ENCODE measurements at regions not wholly inside any gene's neighbourhood (a gene's known extent, or its start where the extent isn't known, plus 50 kb on each side); places are given as distances from the start of the nearest gene placed in this dataset.

DNA sequence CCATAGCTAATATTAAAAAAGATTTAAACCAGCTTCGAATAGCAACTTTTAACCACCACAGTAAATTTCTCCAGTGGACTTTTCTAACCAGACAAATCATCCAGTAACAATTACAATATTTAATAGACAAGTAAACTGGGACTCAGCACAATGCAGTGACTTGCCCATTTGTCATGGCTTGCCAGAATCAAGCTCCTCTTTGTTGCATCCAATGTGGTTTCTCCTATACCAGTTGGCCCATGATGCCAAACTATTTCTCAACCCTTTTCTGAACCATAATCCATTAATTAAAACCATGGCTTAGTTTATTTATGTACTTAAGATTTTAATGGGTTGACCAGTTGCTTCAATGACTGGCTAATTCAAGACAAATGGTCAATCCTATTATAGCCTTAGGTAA is 64.4 kb downstream of the DIO2 start:
- TF ChIP-seq POLR2A (IDR thresholded peaks at IDR 0.05) (no peak), POLR2AphosphoS5 (IDR thresholded peaks at IDR 0.05) (no peak)
- H3K4me1 ChIP-seq: no peaks in the 10 kb centered on the region
- intact Hi-C loops (cut with DNase I): no loop called here
- 60 to 75% methylated on average over 1 of the region's 1 CpG for WGBS, 2 donors
- no peak overlapping the region for H3K4me3 ChIP-seq
- no peak for DNase-seq
- no peaks in the 10 kb centered on the region for H3K36me3 ChIP-seq
- no peak overlapping the region for H3K27ac ChIP-seq
- no peaks in the 10 kb centered on the region for H3K27me3 ChIP-seq
- no peaks in the 10 kb centered on the region for H3K9me3 ChIP-seq

- WGBS, 2 donors: 92 to 95% methylated on average over 4 of the region's 4 CpGs
- intact Hi-C loops (cut with DNase I): no loop called here
Observed at GRCh38 chr14:80136358-80136757, 74.9 kb downstream of the DIO2 start.

DNA sequence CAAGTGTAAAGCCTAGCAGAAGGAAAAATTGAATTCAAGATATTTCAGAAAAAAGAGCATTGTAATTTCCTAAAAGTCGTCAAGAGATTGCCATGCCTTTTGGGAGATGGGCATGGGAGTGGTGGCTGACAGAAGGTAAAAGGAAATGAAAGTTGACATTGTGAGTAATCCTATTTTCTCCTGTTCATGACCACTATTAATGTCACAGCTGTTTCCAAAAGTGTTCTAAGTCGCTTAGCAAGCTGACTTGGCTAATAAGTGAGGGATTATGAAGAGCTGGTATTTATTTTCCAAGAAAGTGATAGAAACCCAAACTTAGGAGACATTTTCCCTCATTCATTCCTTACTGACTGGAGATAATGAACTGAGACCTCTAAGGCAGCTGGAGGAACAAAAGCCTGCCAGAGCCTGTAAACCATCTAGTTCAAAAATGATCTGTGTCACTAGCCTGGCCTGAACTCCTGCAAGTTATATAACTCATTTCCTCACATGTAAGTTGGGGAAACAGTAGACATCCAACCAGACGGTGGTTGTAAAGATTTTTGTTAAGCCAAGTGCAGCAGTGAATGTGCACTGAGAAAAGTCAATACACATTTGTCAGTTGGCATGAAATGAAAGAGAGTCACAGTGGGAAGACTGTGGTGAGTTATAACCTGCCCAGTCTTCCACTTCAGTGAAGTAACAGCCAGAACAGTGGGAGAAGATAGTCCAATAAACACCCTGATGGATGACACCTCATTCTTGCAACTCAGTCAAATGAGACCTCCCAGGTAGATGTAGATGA is 75.8 kb downstream of the DIO2 start:
- intact Hi-C loops (cut with DNase I): no loop called here
- Histone ChIP-seq H3K9me3 (peaks cover 0 to 5% (median 0%) of the 10 kb centered on the region in 4 donors), H3K27ac (no peak overlapping the region), H3K4me3 (no peak overlapping the region), H3K4me1 (no peaks in the 10 kb centered on the region), H3K27me3 (no peaks in the 10 kb centered on the region), H3K36me3 (no peaks in the 10 kb centered on the region)
- WGBS, 2 donors: 50 to 71% methylated on average over 3 of the region's 3 CpGs
- TF ChIP-seq CTCF (IDR thresholded peaks at IDR 0.05) (no peak), EP300 (IDR thresholded peaks at IDR 0.05) (no peak), POLR2A (IDR thresholded peaks at IDR 0.05) (no peak), POLR2AphosphoS5 (IDR thresholded peaks at IDR 0.05) (no peak)
- no peak for DNase-seq

More at GRCh38 chr14:80136358-80136757, 74.9 kb downstream of the DIO2 start:
- H3K4me3 ChIP-seq: no peak overlapping the region
- H3K36me3 ChIP-seq: no peaks in the 10 kb centered on the region
- H3K27ac ChIP-seq: no peak overlapping the region
- peaks cover 0 to 5% (median 0%) of the 10 kb centered on the region in 4 donors for H3K9me3 ChIP-seq
- no peak for DNase-seq
- no peak for TF ChIP-seq CTCF (IDR thresholded peaks at IDR 0.05)
- TF ChIP-seq POLR2AphosphoS5 (IDR thresholded peaks at IDR 0.05): no peak
- no peak for TF ChIP-seq POLR2A (IDR thresholded peaks at IDR 0.05)
- TF ChIP-seq EP300 (IDR thresholded peaks at IDR 0.05): no peak
- H3K4me1 ChIP-seq: no peaks in the 10 kb centered on the region
- H3K27me3 ChIP-seq: no peaks in the 10 kb centered on the region

GRCh38 chr14:80134321-80134720 is 77.0 kb downstream of the DIO2 start:
- DNase-seq: no peak
- peaks cover 0 to 5% (median 0%) of the 10 kb centered on the region in 4 donors for H3K9me3 ChIP-seq
- no peaks in the 10 kb centered on the region for H3K27me3 ChIP-seq
- no peaks in the 10 kb centered on the region for H3K36me3 ChIP-seq
- H3K4me1 ChIP-seq: no peaks in the 10 kb centered on the region
- 44 to 57% methylated on average over 1 of the region's 1 CpG for WGBS, 2 donors
- TF ChIP-seq CTCF (IDR thresholded peaks at IDR 0.05) (no peak), EP300 (IDR thresholded peaks at IDR 0.05) (no peak), POLR2AphosphoS5 (IDR thresholded peaks at IDR 0.05) (no peak), POLR2A (IDR thresholded peaks at IDR 0.05) (no peak)
- no peak overlapping the region for H3K27ac ChIP-seq
- intact Hi-C loops (cut with DNase I): no loop called here
- H3K4me3 ChIP-seq: no peak overlapping the region

GRCh38 chr14:80133457-80133856 is 77.8 kb downstream of the DIO2 start:
- TF ChIP-seq POLR2A (IDR thresholded peaks at IDR 0.05) (no peak), EP300 (IDR thresholded peaks at IDR 0.05) (no peak), CTCF (IDR thresholded peaks at IDR 0.05) (no peak), POLR2AphosphoS5 (IDR thresholded peaks at IDR 0.05) (no peak)
- no peak overlapping the region for H3K27ac ChIP-seq
- H3K9me3 ChIP-seq: peaks cover 0 to 5% (median 0%) of the 10 kb centered on the region in 4 donors
- H3K4me3 ChIP-seq: no peak overlapping the region
- DNase-seq: no peak
- no peaks in the 10 kb centered on the region for H3K27me3 ChIP-seq
- intact Hi-C loops (cut with DNase I): no loop called here
- no peaks in the 10 kb centered on the region for H3K4me1 ChIP-seq
- H3K36me3 ChIP-seq: no peaks in the 10 kb centered on the region
- 55 to 78% methylated on average over 3 of the region's 3 CpGs for WGBS, 2 donors
